D721Med (cell line): ENCODE measurements at regions not wholly inside any gene's neighbourhood (a gene's known extent, or its start where the extent isn't known, plus 50 kb on each side); places are given as distances from the start of the nearest gene placed in this dataset.
"Not testable (repeated sequence)": the region's sequence is repeated elsewhere in the genome, so short reads cannot be mapped to it uniquely, and the experiment has no call there.

Experiments
- DNase-seq: peaks from one replicate; pipeline ENCODE4 v3.0.0; 2011; ENCODE audit warnings: low spot score; ENCODE audit not compliant: insufficient read length
- FAIRE-seq: peaks from 2 replicates; lab custom pipeline; 2011; peaks lifted over from hg19 to GRCh38; lab: Jason Lieb, UNC
- CTCF ChIP-seq: IDR thresholded peaks from 2 replicates; pipeline ENCODE4 v1.5.1; 2012; ENCODE audit warnings: mild to moderate bottlenecking, control low read depth; ENCODE audit not compliant: insufficient read depth; ENCODE audit errors: missing control alignments

- TF ChIP-seq CTCF = no peak
- DNase-seq = no peak
- FAIRE-seq = no peak
These were observed 338.4 kb upstream of the FRG2C start for GRCh38 chr3:75325716-75326115.

- no peak for DNase-seq
- TF ChIP-seq CTCF = no peak
- FAIRE-seq = no peak
These were observed 336.7 kb upstream of the FRG2C start for GRCh38 chr3:75327453-75327852.

- no peak for TF ChIP-seq CTCF
- DNase-seq (no peak), FAIRE-seq (no peak)
These were observed 334.5 kb upstream of the FRG2C start for GRCh38 chr3:75329476-75330097.

- not testable (repeated sequence) for FAIRE-seq, DNase-seq
These were observed 333.7 kb upstream of the FRG2C start for GRCh38 chr3:75330446-75330845.

- FAIRE-seq, DNase-seq: not testable (repeated sequence)
These were observed 332.0 kb upstream of the FRG2C start for GRCh38 chr3:75332090-75332489.

- DNase-seq (no peak), FAIRE-seq (no peak)
- no peak for TF ChIP-seq CTCF
These were observed 331.3 kb upstream of the FRG2C start for GRCh38 chr3:75332794-75333193.

GRCh38 chr3:75334299-75334698, 329.8 kb upstream of the FRG2C start:
- FAIRE-seq = no peak

More at GRCh38 chr3:75334299-75334698, 329.8 kb upstream of the FRG2C start:
- TF ChIP-seq CTCF = no peak
- no peak for DNase-seq
